GM23248 (cell line): ENCODE measurements at regions not wholly inside any gene's neighbourhood (a gene's known extent, or its start where the extent isn't known, plus 50 kb on each side); places are given as distances from the start of the nearest gene placed in this dataset.

Source experiments
- DNase-seq: peaks from one replicate; pipeline ENCODE4 v3.0.0-alpha.2; 2015
- H2AFZ ChIP-seq: fragments of 200-600 bp; sonication (generic); 2 replicates; pipeline ENCODE4 v1.6.1; 2016; ENCODE audit warnings: antibody characterized with exemption
- H3F3A ChIP-seq: fragments of 200-600 bp; sonication (generic); 2 replicates; pipeline ENCODE4 v1.6.1; 2016; ENCODE audit warnings: mild to moderate bottlenecking, antibody characterized with exemption, mixed run types; ENCODE audit not compliant: insufficient read depth
- H3K27ac ChIP-seq: fragments of 200-600 bp; sonication (generic); 2 replicates; pipeline ENCODE4 v1.5.1; 2016; ENCODE audit warnings: mild to moderate bottlenecking
- H3K27me3 ChIP-seq: fragments of 200-600 bp; sonication (generic); replicated peaks from 2 replicates; pipeline ENCODE4 v1.6.1; 2016; ENCODE audit warnings: mild to moderate bottlenecking; ENCODE audit not compliant: insufficient read depth
- H3K36me3 ChIP-seq: fragments of 200-600 bp; sonication (generic); 2 replicates; pipeline ENCODE4 v1.6.1; 2016; ENCODE audit warnings: low read depth, mild to moderate bottlenecking
- H3K4me1 ChIP-seq: fragments of 200-600 bp; sonication (generic); 2 replicates; pipeline ENCODE4 v1.6.1; 2016; ENCODE audit warnings: mild to moderate bottlenecking; ENCODE audit not compliant: insufficient read depth
- H3K4me2 ChIP-seq: fragments of 200-600 bp; sonication (generic); one replicate; pipeline ENCODE4 v1.6.1; 2016; ENCODE audit warnings: mild to moderate bottlenecking; ENCODE audit not compliant: unreplicated experiment
- H3K4me3 ChIP-seq: fragments of 200-600 bp; sonication (generic); 2 replicates; pipeline ENCODE4 v1.5.1; 2016; ENCODE audit warnings: mild to moderate bottlenecking
- H3K79me2 ChIP-seq: fragments of 200-600 bp; sonication (generic); 2 replicates; pipeline ENCODE4 v1.6.1; 2016; ENCODE audit warnings: mild to moderate bottlenecking; ENCODE audit not compliant: insufficient read depth
- H3K9ac ChIP-seq: fragments of 200-600 bp; sonication (generic); 2 replicates; pipeline ENCODE4 v1.6.1; 2016; ENCODE audit warnings: mild to moderate bottlenecking
- H3K9me2 ChIP-seq: fragments of 200-600 bp; sonication (generic); 2 replicates; pipeline ENCODE4 v1.6.1; 2016; ENCODE audit warnings: mixed run types, mild to moderate bottlenecking, moderate library complexity; ENCODE audit not compliant: insufficient read depth
- H3K9me3 ChIP-seq: fragments of 200-600 bp; sonication (generic); one replicate; pipeline ENCODE4 v1.6.1; 2017; ENCODE audit warnings: low read depth
- H4K20me1 ChIP-seq: fragments of 200-600 bp; sonication (generic); 2 replicates; pipeline ENCODE4 v1.6.0; 2016; ENCODE audit not compliant: insufficient read depth
- EZH2 ChIP-seq: fragments of 200-600 bp; sonication (generic); IDR thresholded peaks from 2 replicates; pipeline ENCODE4 v1.6.1; 2018; ENCODE audit warnings: antibody characterized with exemption, mild to moderate bottlenecking; ENCODE audit not compliant: insufficient read depth, poor library complexity, severe bottlenecking
- EZH2phosphoT487 ChIP-seq: fragments of 200-600 bp; sonication (generic); IDR thresholded peaks from 2 replicates; pipeline ENCODE4 v1.6.1; 2018; ENCODE audit warnings: antibody characterized with exemption, moderate library complexity, mild to moderate bottlenecking, low read depth; ENCODE audit not compliant: insufficient read depth
- WGBS, 2 experiments: methylation state at CpG; one replicate each; pipeline ENCODE4 v1.1.6; 2015 to 2017; ENCODE audit warnings: low lambda C conversion rate in 2 of 2, low coverage in 1 of 2; ENCODE audit errors: missing lambda C conversion rate in 2 of 2; 5-methylcytosine and 5-hydroxymethylcytosine counted together
- in situ Hi-C: fragments of 300-500 bp; cut with MboI; formaldehyde crosslinking; loops from 2 replicates; pipeline ENCODE4 v1.15.0; 2020

DNA sequence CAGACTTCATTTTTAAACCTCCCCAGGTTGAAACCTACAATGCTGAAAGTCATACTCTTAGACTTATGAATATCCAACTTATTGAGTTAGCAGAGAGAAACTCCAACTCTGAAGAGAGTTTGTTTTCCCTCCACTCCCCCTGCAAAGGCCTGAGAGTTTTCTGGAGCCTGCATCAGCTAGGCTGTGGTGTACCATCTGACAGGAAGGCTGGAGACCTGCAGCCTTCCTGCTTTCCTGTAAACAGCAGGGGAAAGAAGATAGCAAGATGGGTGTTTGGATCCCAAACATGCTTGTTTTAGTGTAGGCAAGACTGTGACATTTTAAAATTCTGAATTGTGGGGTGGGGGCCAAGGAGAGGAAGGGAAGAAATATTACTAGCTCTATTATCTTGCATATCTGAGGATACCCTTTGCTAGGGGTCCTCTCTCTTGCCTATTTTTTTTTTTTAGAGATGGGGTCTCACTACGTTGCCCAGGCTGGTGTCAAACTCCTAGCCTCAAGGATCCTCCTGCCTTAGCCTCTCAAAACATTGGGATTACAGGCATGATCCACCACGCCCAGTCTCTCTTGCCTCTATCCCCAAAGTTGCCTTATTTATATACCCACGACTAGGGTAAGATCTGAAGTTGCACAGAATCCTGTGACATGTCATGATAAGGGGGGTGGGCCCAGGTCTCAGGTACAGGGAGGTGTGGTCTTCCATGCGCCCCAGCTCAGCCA, 51.0 kb upstream of the USP3 start:
- in situ Hi-C loops: loop anchor here (25.0 kb wide), 1 partner anchor 609 kb away; no protein-coding TSS in a partner anchor
- no peaks in the 10 kb centered on the region for H4K20me1 ChIP-seq

DNA sequence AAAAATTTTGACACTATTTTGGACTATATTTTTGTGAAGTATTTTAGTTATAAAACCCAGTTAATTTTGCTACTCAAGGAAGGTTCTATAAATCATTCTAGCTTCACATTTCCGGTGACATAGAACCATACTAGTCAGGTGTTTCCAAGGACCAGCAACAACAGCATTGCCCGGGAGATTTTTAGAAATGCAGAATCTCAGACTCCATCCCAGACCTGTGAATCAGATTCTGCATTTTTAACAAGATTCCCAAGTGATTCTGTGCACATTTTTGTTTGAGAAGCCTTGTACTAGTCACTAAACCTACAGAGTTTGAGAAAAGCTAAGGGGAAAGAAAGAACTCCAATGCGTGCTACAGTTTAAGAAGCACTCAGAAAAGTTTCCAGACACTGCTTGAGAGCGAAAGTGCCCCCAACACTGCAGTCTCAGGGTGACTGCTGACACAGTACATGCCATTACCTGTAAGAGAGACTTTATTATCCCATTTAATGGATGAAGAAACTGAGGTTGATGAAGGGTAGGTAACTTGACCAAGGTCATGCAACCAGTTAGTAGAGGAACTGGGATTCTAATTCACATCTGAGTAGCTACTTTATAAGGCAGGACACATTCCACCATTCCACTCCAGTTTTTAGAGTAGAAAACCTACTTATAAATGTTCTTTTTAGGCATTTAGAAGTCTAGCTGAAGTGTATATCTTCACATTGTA, 49.7 kb upstream of the USP3 start:
- Histone ChIP-seq H2AFZ (no peak overlapping the region), H3K4me1 (peaks cover 4% of the 10 kb centered on the region; the same call in 1 of the 2 replicates), H3K27ac (no peak overlapping the region), H3K4me3 (no peak overlapping the region), H3F3A (no peaks in the 10 kb centered on the region), H4K20me1 (no peaks in the 10 kb centered on the region), H3K27me3 (no peaks in the 10 kb centered on the region), H3K9me3 (no peaks in the 10 kb centered on the region), H3K9me2 (no peaks in the 10 kb centered on the region), H3K4me2 (no peak overlapping the region), H3K79me2 (no peaks in the 10 kb centered on the region), H3K36me3 (no peaks in the 10 kb centered on the region), H3K9ac (no peak overlapping the region)
- DNase-seq: no peak
- TF ChIP-seq EZH2: no peak
- TF ChIP-seq EZH2phosphoT487: no peak
- WGBS, 2 experiments: 80 to 83% methylated on average over 4 of the region's 4 CpGs
- in situ Hi-C loops: loop anchor here (25.0 kb wide), 1 partner anchor 608 kb away; no protein-coding TSS in a partner anchor

More for the DNA sequence above, 51.0 kb upstream of the USP3 start:
- no peak for DNase-seq
- Histone ChIP-seq H3K9ac (no peak overlapping the region), H3K9me3 (no peaks in the 10 kb centered on the region), H3K9me2 (no peaks in the 10 kb centered on the region), H3K4me1 (peaks cover 8% of the 10 kb centered on the region; the same call in 1 of the 2 replicates), H3K27me3 (no peaks in the 10 kb centered on the region), H3K4me3 (no peak overlapping the region), H3K36me3 (no peaks in the 10 kb centered on the region), H3K4me2 (no peak overlapping the region), H3K79me2 (no peaks in the 10 kb centered on the region), H3F3A (no peaks in the 10 kb centered on the region), H3K27ac (no peak overlapping the region), H2AFZ (no peak overlapping the region)
- no peak for TF ChIP-seq EZH2phosphoT487
- TF ChIP-seq EZH2: no peak
- 77 to 79% methylated on average over 4 of the region's 4 CpGs for WGBS, 2 experiments
